Activated naive CD8-positive, alpha-beta T cell (primary cell): ENCODE measurements at regions not wholly inside any gene's neighbourhood (a gene's known extent, or its start where the extent isn't known, plus 50 kb on each side); places are given as distances from the start of the nearest gene placed in this dataset.

Experiments used
- H3K27ac Mint-ChIP-seq: one replicate; pipeline ENCODE4 v1.8.0; 2021; ENCODE audit warnings: mixed read lengths
- H3K27me3 Mint-ChIP-seq: one replicate; pipeline ENCODE4 v1.8.0; 2021; ENCODE audit warnings: mixed read lengths
- H3K36me3 Mint-ChIP-seq: one replicate; pipeline ENCODE4 v1.8.0; 2021; ENCODE audit warnings: mixed read lengths
- H3K4me1 Mint-ChIP-seq: one replicate; pipeline ENCODE4 v1.8.0; 2021; ENCODE audit warnings: low read depth, mixed read lengths
- H3K4me3 Mint-ChIP-seq: one replicate; pipeline ENCODE4 v1.8.0; 2021; ENCODE audit warnings: mild to moderate bottlenecking, mixed read lengths
- H3K9me3 Mint-ChIP-seq: one replicate; pipeline ENCODE4 v1.8.0; 2021; ENCODE audit warnings: low read depth, mixed read lengths

- no peak overlapping the region for H3K4me3 Mint-ChIP-seq
- no peaks in the 10 kb centered on the region for H3K9me3 Mint-ChIP-seq
- no peaks in the 10 kb centered on the region for H3K36me3 Mint-ChIP-seq
- H3K27ac Mint-ChIP-seq: no peak overlapping the region
- H3K27me3 Mint-ChIP-seq: no peaks in the 10 kb centered on the region
- peaks cover 10% of the 10 kb centered on the region for H3K4me1 Mint-ChIP-seq
These were observed 90.3 kb downstream of the SNX5 start for GRCh38 chr20:17878069-17878911.

GRCh38 chr20:17875981-17876385 is 92.6 kb downstream of the SNX5 start:
- Mint-ChIP-seq H3K27me3 (no peaks in the 10 kb centered on the region), H3K4me1 (peaks cover 16% of the 10 kb centered on the region), H3K9me3 (no peaks in the 10 kb centered on the region), H3K4me3 (no peak overlapping the region), H3K27ac (no peak overlapping the region), H3K36me3 (no peaks in the 10 kb centered on the region)

- no peaks in the 10 kb centered on the region for H3K9me3 Mint-ChIP-seq
- no peaks in the 10 kb centered on the region for H3K27me3 Mint-ChIP-seq
- H3K4me1 Mint-ChIP-seq: peaks cover 16% of the 10 kb centered on the region
- H3K27ac Mint-ChIP-seq: no peak overlapping the region
- H3K4me3 Mint-ChIP-seq: no peak overlapping the region
- no peaks in the 10 kb centered on the region for H3K36me3 Mint-ChIP-seq
These were observed 93.3 kb downstream of the SNX5 start for GRCh38 chr20:17875106-17875980.

- Mint-ChIP-seq H3K27me3 (no peaks in the 10 kb centered on the region), H3K27ac (no peak overlapping the region), H3K9me3 (no peaks in the 10 kb centered on the region), H3K36me3 (no peaks in the 10 kb centered on the region), H3K4me1 (peaks cover 16% of the 10 kb centered on the region), H3K4me3 (no peak overlapping the region)
These were observed 94.1 kb downstream of the SNX5 start for GRCh38 chr20:17874271-17875105.

GRCh38 chr20:17873410-17874270 is 95.0 kb downstream of the SNX5 start:
- H3K36me3 Mint-ChIP-seq: no peaks in the 10 kb centered on the region
- H3K27ac Mint-ChIP-seq: no peak overlapping the region
- H3K27me3 Mint-ChIP-seq: no peaks in the 10 kb centered on the region
- H3K4me3 Mint-ChIP-seq: no peak overlapping the region
- peaks cover 10% of the 10 kb centered on the region for H3K4me1 Mint-ChIP-seq
- no peaks in the 10 kb centered on the region for H3K9me3 Mint-ChIP-seq

- Mint-ChIP-seq H3K4me1 (peaks cover 6% of the 10 kb centered on the region), H3K4me3 (no peak overlapping the region), H3K27me3 (peaks cover 2% of the 10 kb centered on the region), H3K36me3 (no peaks in the 10 kb centered on the region), H3K9me3 (no peaks in the 10 kb centered on the region), H3K27ac (no peak overlapping the region)
These were observed 95.6 kb downstream of the SNX5 start for GRCh38 chr20:17872959-17873358.

GRCh38 chr20:17872434-17872833 is 96.2 kb downstream of the SNX5 start:
- Mint-ChIP-seq H3K27ac (no peak overlapping the region), H3K9me3 (no peaks in the 10 kb centered on the region), H3K4me3 (no peak overlapping the region), H3K36me3 (no peaks in the 10 kb centered on the region), H3K4me1 (peaks cover 6% of the 10 kb centered on the region), H3K27me3 (peaks cover 2% of the 10 kb centered on the region)

- Mint-ChIP-seq H3K4me3 (no peak overlapping the region), H3K27me3 (peaks cover 2% of the 10 kb centered on the region), H3K4me1 (peaks cover 6% of the 10 kb centered on the region), H3K36me3 (no peaks in the 10 kb centered on the region), H3K9me3 (no peaks in the 10 kb centered on the region), H3K27ac (no peak overlapping the region)
These were observed 96.7 kb downstream of the SNX5 start for GRCh38 chr20:17871886-17872285.

- no peaks in the 10 kb centered on the region for H3K9me3 Mint-ChIP-seq
- peaks cover 2% of the 10 kb centered on the region for H3K27me3 Mint-ChIP-seq
- peaks cover 6% of the 10 kb centered on the region for H3K4me1 Mint-ChIP-seq
- H3K36me3 Mint-ChIP-seq: no peaks in the 10 kb centered on the region
- H3K4me3 Mint-ChIP-seq: no peak overlapping the region
- no peak overlapping the region for H3K27ac Mint-ChIP-seq
These were observed 97.4 kb downstream of the SNX5 start for GRCh38 chr20:17871181-17871580.

- no peak overlapping the region for H3K27ac Mint-ChIP-seq
- H3K9me3 Mint-ChIP-seq: no peaks in the 10 kb centered on the region
- peaks cover 2% of the 10 kb centered on the region for H3K27me3 Mint-ChIP-seq
- H3K4me1 Mint-ChIP-seq: peaks cover 6% of the 10 kb centered on the region
- no peak overlapping the region for H3K4me3 Mint-ChIP-seq
- H3K36me3 Mint-ChIP-seq: no peaks in the 10 kb centered on the region
These were observed 98.4 kb downstream of the SNX5 start for GRCh38 chr20:17870086-17870740.

- peaks cover 6% of the 10 kb centered on the region for H3K4me1 Mint-ChIP-seq
- H3K9me3 Mint-ChIP-seq: no peaks in the 10 kb centered on the region
- H3K27ac Mint-ChIP-seq: no peak overlapping the region
- no peak overlapping the region for H3K4me3 Mint-ChIP-seq
- peaks cover 2% of the 10 kb centered on the region for H3K27me3 Mint-ChIP-seq
- H3K36me3 Mint-ChIP-seq: no peaks in the 10 kb centered on the region
These were observed 99.1 kb downstream of the SNX5 start for GRCh38 chr20:17869295-17869994.

- Mint-ChIP-seq H3K4me3 (no peak overlapping the region), H3K36me3 (no peaks in the 10 kb centered on the region), H3K27ac (no peak overlapping the region)
These were observed 99.8 kb downstream of the SNX5 start for GRCh38 chr20:17868700-17869231.

GRCh38 chr20:17868151-17868550 is 100.4 kb downstream of the SNX5 start:
- peaks cover 6% of the 10 kb centered on the region for H3K4me1 Mint-ChIP-seq
- H3K4me3 Mint-ChIP-seq: no peak overlapping the region
- H3K27me3 Mint-ChIP-seq: peaks cover 2% of the 10 kb centered on the region
- no peaks in the 10 kb centered on the region for H3K36me3 Mint-ChIP-seq
- H3K9me3 Mint-ChIP-seq: no peaks in the 10 kb centered on the region
- no peak overlapping the region for H3K27ac Mint-ChIP-seq

More at GRCh38 chr20:17868700-17869231, 99.8 kb downstream of the SNX5 start:
- Mint-ChIP-seq H3K9me3 (no peaks in the 10 kb centered on the region), H3K4me1 (peaks cover 6% of the 10 kb centered on the region), H3K27me3 (peaks cover 2% of the 10 kb centered on the region)
